ENCODE measurements at regions not wholly inside any gene's neighbourhood (a gene's known extent, or its start where the extent isn't known, plus 50 kb on each side); places are given as distances from the start of the nearest gene placed in this dataset.
A peak's percentile ranks its signal among the peaks of the same experiment; 100 is the strongest.

DNA sequence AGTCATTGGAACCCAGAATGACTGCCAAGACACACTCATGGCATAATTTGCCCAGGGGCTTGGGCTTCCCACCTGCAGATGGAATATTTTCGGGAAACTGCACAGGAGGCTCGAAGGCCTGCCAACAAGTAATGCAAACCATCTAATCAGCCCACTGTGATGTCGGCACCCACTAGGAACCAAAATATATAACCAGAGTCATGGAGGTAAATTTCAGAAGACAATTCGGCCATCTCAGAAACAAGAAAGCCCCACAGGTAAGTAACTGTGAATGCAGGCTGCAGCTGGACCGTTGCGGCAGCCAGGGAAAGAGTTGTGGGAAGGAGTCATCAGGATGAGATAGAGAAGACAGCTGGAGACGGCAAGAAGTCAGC, 264.4 kb downstream of the SYK start:
- DNase-seq (ENCODE audit: low read depth in 1 of 2, low spot score in 1 of 2) = no peak

DNA sequence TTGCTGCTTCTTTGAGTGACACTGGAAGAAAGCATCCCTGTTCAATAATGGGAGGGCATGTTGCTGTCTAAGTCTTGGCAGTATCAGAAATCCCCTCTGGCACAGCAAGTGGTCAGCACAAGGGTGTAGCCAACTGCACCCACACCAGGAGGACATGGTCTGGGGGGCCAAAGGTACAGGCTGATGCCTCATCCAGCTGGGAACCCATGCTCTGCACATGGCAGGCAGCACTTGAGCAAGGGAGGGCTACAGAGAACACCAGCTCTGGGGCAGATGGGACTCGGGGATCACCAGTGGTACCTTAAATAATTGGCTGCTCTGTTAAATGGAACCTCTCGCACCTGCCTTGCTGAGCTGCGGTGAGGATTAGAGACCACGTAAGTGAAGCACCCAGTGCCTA, 265.2 kb downstream of the SYK start:
- no peak for DNase-seq (ENCODE audit: low read depth in 1 of 2, low spot score in 1 of 2)

DNA sequence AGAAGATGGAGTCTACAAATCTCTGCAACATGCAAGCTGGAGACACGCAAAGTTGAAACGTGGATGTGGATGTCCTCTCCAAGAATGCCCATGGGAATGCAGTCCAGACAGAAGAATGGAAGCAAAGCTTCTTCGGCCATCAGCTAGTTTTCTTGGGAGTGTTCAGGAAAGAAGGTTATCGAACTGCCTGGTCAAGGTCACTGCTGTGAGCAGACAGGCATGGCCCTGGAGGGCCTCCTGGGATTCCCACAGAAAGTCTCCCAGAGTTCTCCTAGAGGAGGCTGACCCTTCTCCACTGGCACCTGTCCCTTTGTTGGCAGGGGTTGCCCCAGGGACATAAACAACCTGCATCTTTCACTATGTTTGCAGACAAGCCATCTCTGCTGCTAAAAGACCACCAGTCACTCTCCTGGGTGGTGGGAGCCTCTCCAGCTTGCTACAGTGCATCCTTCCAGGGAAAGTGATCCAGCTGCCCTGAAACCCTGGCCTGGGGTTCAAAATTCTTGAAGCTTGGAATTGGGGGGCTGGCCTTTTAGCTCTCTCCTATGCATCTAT, 265.8 kb downstream of the SYK start:
- DNase-seq (ENCODE audit: low read depth in 1 of 2, low spot score in 1 of 2) = no peak

- DNase-seq (ENCODE audit: low read depth in 1 of 2, low spot score in 1 of 2) = peak in 1 of 2 donors; percentile 46
Measured at GRCh38 chr9:91071184-91071990, 269.8 kb downstream of the SYK start.

DNA sequence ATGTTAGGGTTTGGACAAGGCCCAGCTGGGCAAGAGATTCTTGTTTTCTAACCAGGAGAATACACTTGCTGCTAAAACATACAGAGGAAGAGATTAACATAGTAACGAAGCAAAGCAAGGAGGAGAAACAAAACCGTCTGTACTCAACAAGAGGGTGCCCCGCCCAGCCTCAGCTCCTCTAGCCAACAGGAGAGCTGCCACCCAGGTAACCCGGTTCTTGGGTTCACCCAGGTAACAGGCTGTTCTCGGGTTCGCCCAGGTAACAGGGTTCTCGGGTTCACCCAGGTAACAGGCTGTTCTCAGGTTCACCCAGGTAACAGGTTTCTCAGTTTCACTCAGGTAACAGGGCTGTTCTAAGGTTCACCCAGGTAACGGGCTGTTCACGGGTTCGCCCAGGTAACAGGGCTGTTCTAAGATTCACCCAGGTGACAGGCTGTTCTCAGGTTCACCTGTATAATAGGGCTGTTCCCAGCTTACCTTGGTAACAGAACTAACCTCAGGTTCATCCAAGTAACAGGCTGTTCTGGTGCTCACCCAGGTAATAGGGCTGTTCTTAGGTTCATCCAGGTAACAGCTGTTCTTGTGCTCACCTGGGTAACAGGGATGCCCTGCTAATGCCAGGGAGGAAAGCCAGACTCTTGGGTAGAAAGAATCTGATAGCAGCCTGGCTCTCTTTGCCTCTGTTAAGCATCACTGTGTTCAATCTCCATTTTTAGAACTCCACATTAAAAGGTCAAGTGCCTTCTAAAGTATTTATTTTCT, 271.6 kb downstream of the SYK start:
- DNase-seq (ENCODE audit: low read depth in 1 of 2, low spot score in 1 of 2) = no peak

DNA sequence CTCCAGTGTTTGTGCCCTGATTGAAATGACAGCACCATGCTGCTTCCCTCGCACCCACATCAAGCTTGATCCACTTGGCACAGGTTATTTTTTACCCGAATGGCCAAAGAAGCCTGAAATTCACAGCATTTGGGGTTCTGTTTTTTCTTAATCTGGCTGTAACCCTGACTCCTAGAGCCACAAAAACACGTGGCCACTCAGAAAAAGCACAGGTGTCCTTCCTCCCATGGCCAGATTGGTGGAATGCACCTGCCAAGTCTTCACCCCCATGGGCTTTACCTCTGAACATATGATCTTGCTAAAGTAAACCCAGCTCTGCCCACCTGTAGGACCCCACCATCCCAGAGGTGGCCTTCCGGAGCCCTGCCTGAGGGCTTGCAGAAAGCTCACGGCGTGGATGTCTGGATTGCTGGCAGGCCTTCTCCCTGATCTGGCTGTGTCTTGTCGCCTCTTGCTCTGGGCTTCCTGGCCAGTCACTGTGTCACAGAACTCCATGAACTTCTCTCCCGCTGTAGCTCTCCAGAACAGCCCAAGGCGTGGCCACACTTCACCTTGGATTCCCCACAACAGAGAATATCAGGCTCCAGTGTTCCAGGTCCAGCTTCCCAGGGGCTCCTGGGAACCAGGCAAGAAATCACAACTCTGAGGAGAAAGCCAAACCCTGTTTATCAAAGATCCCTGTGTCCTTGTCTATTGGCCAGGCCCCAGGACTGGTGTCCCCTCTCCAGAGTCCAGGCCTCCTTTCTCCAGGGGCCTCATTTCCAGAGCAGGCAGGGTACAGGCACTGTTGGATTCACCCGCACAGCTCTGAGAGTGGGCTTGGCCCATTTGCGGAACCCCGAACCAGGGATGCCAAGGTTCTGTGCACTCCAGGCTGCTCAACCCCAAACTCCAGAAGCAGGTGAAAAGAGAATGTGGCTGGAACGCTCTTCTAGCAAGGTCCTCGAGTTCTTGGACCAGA, 272.5 kb downstream of the SYK start:
- no peak for DNase-seq (ENCODE audit: low read depth in 1 of 2, low spot score in 1 of 2)

DNA sequence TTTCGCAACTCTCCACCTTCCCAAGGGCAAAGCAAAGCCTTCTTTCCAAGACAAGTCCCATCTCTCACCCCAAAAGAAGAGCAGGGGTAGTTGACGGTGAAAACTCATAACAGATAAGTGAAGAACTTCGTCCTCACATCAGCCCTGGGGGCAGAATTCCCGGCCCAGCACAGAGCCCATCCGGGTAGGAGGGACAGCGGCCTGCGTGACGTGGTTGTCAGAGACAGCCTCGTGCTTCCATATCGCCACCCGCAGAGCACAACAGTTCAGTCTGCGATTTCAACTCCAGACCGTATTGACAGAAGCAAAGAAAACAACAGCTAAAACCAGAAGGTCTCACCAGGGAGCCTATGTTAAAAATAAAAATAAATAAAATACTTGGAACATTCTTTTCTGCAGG, 273.2 kb downstream of the SYK start:
- DNase-seq (ENCODE audit: low read depth in 1 of 2, low spot score in 1 of 2) = no peak

DNA sequence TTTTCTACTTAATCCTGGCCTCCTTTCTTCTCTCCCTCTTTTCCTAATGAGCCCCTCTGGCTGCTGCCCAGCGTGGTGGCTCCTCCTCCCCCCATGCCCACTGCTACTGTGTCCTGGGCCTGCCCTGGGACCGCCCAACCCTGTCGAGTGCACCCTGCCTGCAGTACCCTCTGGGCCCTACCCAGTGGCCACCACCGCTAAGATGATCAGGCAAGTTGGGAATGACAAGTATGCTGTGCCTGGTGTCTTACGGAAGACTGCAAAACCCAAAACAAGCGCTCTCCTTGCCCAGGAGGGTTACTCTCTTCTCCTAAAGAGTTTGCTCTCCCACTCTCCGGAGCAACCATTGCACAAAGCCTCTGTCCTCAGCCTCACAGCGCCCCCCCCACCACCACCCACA, 273.7 kb downstream of the SYK start:
- DNase-seq (ENCODE audit: low read depth in 1 of 2, low spot score in 1 of 2) = no peak

DNA sequence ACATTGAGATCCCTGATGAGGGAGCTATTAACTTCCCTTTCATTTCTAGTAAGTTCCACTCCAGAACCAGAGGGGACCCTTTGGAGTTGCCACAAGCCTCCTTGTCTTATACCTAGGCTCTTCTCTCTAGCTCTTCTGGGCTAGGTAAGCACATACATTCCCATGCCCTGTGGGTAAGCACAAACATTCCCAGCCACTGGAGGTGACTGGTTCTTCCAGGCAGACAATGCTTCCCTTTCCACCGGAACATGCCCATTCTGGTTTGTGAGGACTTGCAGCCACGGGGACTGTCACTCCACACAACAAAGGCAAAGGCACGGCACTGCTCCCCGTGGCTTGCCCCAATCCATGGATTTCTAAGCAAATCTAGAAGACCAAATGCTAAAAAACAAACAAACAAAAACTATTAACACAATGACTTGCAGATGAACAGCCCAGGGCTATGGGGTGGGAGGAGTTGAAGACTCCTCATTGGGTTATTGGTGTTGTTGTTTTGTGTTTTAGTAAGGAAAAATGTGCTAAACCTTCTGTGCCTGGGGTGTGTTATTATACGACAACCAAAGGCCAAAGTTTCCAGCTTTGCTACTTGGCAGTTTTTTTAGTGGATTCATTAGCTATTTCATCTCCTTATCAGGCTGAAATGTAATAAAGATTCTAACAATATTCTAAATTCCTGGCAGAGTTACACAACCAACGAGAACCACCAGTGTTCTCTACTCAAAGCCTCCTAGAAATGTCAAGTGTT, 276.2 kb downstream of the SYK start:
- DNase-seq (ENCODE audit: low read depth in 1 of 2, low spot score in 1 of 2) = no peak

DNA sequence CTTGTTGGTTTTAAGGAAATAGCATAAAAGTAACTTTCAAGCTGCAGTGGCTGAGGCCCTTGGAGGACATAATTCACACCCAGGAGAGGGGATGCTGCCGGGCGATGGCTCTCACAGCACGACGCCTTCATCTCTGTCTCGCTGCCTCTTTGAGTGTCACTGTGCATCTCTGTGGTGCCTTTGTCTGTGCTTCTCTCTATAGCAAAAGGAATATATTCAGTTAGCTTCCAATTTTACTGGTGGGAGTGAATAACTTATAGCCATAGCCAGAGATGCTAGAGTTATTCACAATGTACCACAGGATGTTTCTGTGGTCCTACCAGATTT, 276.7 kb downstream of the SYK start:
- DNase-seq (ENCODE audit: low read depth in 1 of 2, low spot score in 1 of 2) = no peak

DNA sequence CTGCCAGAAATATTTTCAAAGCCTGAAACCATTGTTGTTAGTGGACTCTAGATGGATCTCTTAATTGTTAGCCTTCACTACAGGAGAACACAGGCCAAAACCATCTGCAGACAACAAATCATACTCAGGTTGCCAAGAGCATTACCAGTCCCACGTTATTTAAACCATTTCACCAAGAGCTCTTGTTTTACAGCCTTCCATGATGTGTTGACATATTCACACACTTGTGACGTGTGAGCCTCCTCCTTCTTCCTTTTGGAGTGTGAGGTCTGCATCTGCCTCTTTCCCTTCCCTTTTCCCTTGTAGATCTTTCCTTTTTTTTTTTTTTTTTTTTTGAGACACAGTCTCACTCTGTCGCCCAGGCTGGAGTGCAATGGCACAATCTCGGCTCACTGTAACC, 279.0 kb downstream of the AUH start:
- DNase-seq (ENCODE audit: low read depth in 1 of 2, low spot score in 1 of 2) = no peak

GRCh38 chr9:91084896-91085516, 276.7 kb downstream of the AUH start:
- DNase-seq (ENCODE audit: low read depth in 1 of 2, low spot score in 1 of 2) = no peak

DNA sequence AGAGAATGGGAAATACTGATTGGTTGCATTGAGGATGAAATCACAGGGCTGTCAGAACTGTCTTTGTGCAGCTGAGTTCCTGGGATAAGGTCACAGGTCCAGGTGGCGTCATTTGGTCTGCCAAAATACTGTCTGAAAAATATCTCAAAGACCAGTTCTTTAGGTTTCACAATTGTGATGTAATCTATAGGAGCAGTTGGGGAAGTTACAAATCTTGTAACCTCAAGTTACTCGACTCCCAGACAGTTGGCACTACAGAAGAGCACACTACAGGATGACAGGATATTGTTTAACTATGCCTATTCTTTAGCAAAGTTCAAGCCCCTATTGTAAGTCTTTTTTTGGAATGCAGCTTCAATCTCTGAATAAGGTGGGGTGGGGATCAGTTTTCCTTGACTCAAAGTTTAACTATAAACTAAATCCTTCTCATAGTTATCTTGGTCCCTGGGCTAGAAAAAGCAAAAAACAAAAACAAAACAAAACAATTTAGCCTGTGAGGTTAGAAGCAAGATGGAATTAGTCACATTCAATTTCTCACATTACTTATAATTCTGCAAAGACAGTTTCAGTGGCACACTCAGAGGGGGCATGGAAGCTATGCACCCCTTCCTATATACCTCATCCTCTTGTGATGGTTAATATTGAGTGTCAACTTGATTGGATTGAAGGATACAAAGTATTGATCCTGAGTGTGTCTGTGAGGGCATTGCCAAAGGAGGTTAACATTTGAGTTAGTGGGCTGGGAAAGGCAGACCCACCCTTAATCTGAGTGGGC, 276.0 kb downstream of the AUH start:
- no peak for DNase-seq (ENCODE audit: low read depth in 1 of 2, low spot score in 1 of 2)

DNA sequence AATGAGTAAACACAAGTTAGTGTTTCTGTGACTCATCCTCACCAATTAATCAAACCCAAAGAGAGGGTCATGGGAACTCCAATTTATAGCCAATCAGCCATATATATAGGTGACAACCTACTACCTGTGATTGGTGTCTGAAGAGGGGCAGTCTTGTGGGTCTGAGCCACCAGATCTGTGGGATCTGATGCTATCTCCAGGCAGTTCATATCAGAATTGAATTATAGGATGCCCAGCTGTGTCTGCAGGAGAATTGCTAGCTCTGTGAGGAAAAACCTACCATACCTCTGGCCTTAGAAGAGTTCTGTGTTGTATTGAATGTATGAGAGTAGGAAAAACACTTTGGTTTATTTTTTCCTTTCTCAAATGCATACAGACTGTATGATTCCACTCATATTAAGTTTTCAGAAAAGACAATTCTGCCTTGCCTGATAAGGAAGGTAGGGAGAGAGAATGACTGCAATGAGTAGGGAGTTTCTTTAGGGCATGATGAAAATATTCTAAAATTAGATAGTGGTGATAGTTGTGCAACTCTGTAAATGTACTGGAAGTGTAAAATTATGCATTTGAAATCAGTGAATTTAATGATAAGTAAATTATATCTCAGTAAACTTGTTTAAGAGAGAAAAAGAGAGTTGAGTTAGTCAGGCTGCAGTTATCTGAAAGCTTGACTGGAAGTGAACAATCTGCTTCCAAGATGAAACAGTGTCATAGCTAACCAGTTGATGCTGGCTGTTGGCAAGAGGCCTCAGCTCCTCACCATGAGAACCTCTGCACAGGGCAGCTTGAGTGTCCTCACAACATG, 274.9 kb downstream of the AUH start:
- DNase-seq (ENCODE audit: low read depth in 1 of 2, low spot score in 1 of 2) = no peak

GRCh38 chr9:91087462-91087759, 274.3 kb downstream of the AUH start:
- no peak for DNase-seq (ENCODE audit: low read depth in 1 of 2, low spot score in 1 of 2)

GRCh38 chr9:91089405-91090129, 272.2 kb downstream of the AUH start:
- no peak for DNase-seq (ENCODE audit: low read depth in 1 of 2, low spot score in 1 of 2)

DNA sequence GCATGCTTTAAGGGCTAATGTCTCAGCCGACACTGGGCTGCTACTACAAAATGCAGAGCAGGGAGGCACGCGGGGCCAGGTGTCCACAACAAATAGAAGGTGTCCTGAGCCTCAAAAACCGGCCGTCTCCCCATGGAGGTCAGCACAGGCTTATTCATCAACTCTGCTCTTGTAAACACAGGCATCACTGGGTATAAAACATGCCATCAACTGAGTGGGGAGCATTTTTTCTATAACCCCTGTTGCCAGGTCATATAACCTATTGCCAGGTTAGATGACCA, 271.6 kb downstream of the AUH start:
- no peak for DNase-seq (ENCODE audit: low read depth in 1 of 2, low spot score in 1 of 2)

- no peak for DNase-seq (ENCODE audit: low read depth in 1 of 2, low spot score in 1 of 2)
Measured at GRCh38 chr9:91092214-91092613, 269.5 kb downstream of the AUH start.

Data from activated T-helper 1 cell treated with anti-CD3 and anti-CD28 coated beads, Interleukin-2, amount 50 U/mL, for 16 hours (primary cell).